Hepatocyte (in vitro differentiated cells): ENCODE measurements at regions not wholly inside any gene's neighbourhood (a gene's known extent, or its start where the extent isn't known, plus 50 kb on each side); places are given as distances from the start of the nearest gene placed in this dataset.

Source experiments
- DNase-seq: peaks from one replicate; pipeline ENCODE4 v3.0.0-alpha.2; 2016; ENCODE audit warnings: low spot score
- H2AFZ ChIP-seq: fragments of 200-600 bp; sonication (generic); 2 replicates; pipeline ENCODE4 v1.6.0; 2016; ENCODE audit warnings: antibody characterized with exemption, mild to moderate bottlenecking
- H3K27ac ChIP-seq: fragments of 200-600 bp; sonication (generic); 2 replicates; pipeline ENCODE4 v1.5.1; 2016; ENCODE audit warnings: mild to moderate bottlenecking
- H3K27me3 ChIP-seq: fragments of 200-600 bp; sonication (generic); 2 replicates; pipeline ENCODE4 v1.6.1; 2016
- H3K36me3 ChIP-seq: fragments of 200-600 bp; sonication (generic); replicated peaks from 2 replicates; pipeline ENCODE4 v1.5.1; 2016; ENCODE audit warnings: low read depth; ENCODE audit not compliant: insufficient read depth
- H3K4me1 ChIP-seq: fragments of 200-600 bp; sonication (generic); 2 replicates; pipeline ENCODE4 v1.5.1; 2016; ENCODE audit warnings: mild to moderate bottlenecking, moderate library complexity; ENCODE audit not compliant: insufficient read depth
- H3K4me2 ChIP-seq: fragments of 200-600 bp; sonication (generic); 2 replicates; pipeline ENCODE4 v1.6.0; 2016
- H3K4me3 ChIP-seq: fragments of 200-600 bp; sonication (generic); 2 replicates; pipeline ENCODE4 v1.5.1; 2016; ENCODE audit warnings: mild to moderate bottlenecking
- H3K79me2 ChIP-seq: fragments of 200-600 bp; sonication (generic); 2 replicates; pipeline ENCODE4 v1.6.0; 2017; ENCODE audit warnings: mild to moderate bottlenecking
- H3K9me2 ChIP-seq: fragments of 200-600 bp; sonication (generic); replicated peaks from 2 replicates; pipeline ENCODE4 v1.6.0; 2017; ENCODE audit warnings: mild to moderate bottlenecking; ENCODE audit not compliant: insufficient read depth
- H3K9me3 ChIP-seq: fragments of 200-600 bp; sonication (generic); 2 replicates; pipeline ENCODE4 v1.5.1; 2016; ENCODE audit warnings: low read depth, mild to moderate bottlenecking
- H4K20me1 ChIP-seq: fragments of 200-600 bp; sonication (generic); 2 replicates; pipeline ENCODE4 v1.6.0; 2016; ENCODE audit warnings: mild to moderate bottlenecking; ENCODE audit not compliant: insufficient read depth, poor library complexity, severe bottlenecking
- CTCF ChIP-seq: fragments of 200-600 bp; sonication (generic); IDR thresholded peaks from 2 replicates; pipeline ENCODE4 v1.5.1; 2016; ENCODE audit warnings: antibody characterized with exemption, mild to moderate bottlenecking; ENCODE audit not compliant: poor library complexity
- EZH2 ChIP-seq: fragments of 200-600 bp; sonication (generic); IDR thresholded peaks from 2 replicates; pipeline ENCODE4 v1.6.1; 2016; ENCODE audit warnings: antibody characterized with exemption, mild to moderate bottlenecking, borderline replicate concordance
- EZH2phosphoT487 ChIP-seq: fragments of 200-600 bp; sonication (generic); IDR thresholded peaks from one replicate; pipeline ENCODE4 v1.6.1; 2018; ENCODE audit warnings: antibody characterized with exemption, mild to moderate bottlenecking, low read depth, moderate library complexity; ENCODE audit not compliant: unreplicated experiment, severe bottlenecking
- WGBS: methylation state at CpG from one replicate; pipeline ENCODE4 v1.1.6; 2016; ENCODE audit warnings: low lambda C conversion rate; ENCODE audit errors: missing lambda C conversion rate; 5-methylcytosine and 5-hydroxymethylcytosine counted together

GRCh38 chr9:13332571-13332970 lies 53.1 kb upstream of the MPDZ start:
- no peaks in the 10 kb centered on the region for H3K9me3 ChIP-seq
- no peaks in the 10 kb centered on the region for H4K20me1 ChIP-seq
- H3K36me3 ChIP-seq, result no peaks in the 10 kb centered on the region
- no peaks in the 10 kb centered on the region for H3K79me2 ChIP-seq
- H3K4me3 ChIP-seq, result no peak overlapping the region
- H3K27me3 ChIP-seq, result no peaks in the 10 kb centered on the region
- TF ChIP-seq EZH2 (no peak), CTCF (no peak)
- H3K9me2 ChIP-seq, result no peaks in the 10 kb centered on the region
- no peaks in the 10 kb centered on the region for H3K4me1 ChIP-seq
- DNase-seq, result no peak
- 48% methylated on average over 2 of the region's 2 CpGs for WGBS
- no peak overlapping the region for H3K27ac ChIP-seq
- H3K4me2 ChIP-seq, result no peak overlapping the region
- H2AFZ ChIP-seq, result no peak overlapping the region

GRCh38 chr9:13331320-13331719 lies 51.8 kb upstream of the MPDZ start:
- Histone ChIP-seq H3K4me2 (no peak overlapping the region), H3K4me3 (no peak overlapping the region), H3K9me2 (no peaks in the 10 kb centered on the region), H3K27me3 (no peaks in the 10 kb centered on the region), H3K36me3 (no peaks in the 10 kb centered on the region), H3K79me2 (no peaks in the 10 kb centered on the region), H3K4me1 (no peaks in the 10 kb centered on the region), H2AFZ (no peak overlapping the region), H3K27ac (no peak overlapping the region), H4K20me1 (no peaks in the 10 kb centered on the region), H3K9me3 (no peaks in the 10 kb centered on the region)
- TF ChIP-seq CTCF (no peak), EZH2phosphoT487 (no peak), EZH2 (no peak)
- 93% methylated on average over 3 of the region's 3 CpGs for WGBS
- DNase-seq, result no peak

GRCh38 chr9:13330396-13331004 lies 51.0 kb upstream of the MPDZ start:
- Histone ChIP-seq H3K4me1 (no peaks in the 10 kb centered on the region), H2AFZ (no peak overlapping the region), H3K4me3 (no peak overlapping the region), H3K36me3 (no peaks in the 10 kb centered on the region), H3K27ac (no peak overlapping the region), H3K27me3 (no peaks in the 10 kb centered on the region), H3K79me2 (no peaks in the 10 kb centered on the region), H3K4me2 (no peak overlapping the region), H3K9me3 (no peaks in the 10 kb centered on the region), H4K20me1 (no peaks in the 10 kb centered on the region), H3K9me2 (no peaks in the 10 kb centered on the region)
- DNase-seq, result no peak
- 92% methylated on average over 1 of the region's 1 CpG for WGBS
- no peak for TF ChIP-seq EZH2phosphoT487
- TF ChIP-seq EZH2, result no peak
- no peak for TF ChIP-seq CTCF
